ENCODE measurements at regions not wholly inside any gene's neighbourhood (a gene's known extent, or its start where the extent isn't known, plus 50 kb on each side); places are given as distances from the start of the nearest gene placed in this dataset.

DNA sequence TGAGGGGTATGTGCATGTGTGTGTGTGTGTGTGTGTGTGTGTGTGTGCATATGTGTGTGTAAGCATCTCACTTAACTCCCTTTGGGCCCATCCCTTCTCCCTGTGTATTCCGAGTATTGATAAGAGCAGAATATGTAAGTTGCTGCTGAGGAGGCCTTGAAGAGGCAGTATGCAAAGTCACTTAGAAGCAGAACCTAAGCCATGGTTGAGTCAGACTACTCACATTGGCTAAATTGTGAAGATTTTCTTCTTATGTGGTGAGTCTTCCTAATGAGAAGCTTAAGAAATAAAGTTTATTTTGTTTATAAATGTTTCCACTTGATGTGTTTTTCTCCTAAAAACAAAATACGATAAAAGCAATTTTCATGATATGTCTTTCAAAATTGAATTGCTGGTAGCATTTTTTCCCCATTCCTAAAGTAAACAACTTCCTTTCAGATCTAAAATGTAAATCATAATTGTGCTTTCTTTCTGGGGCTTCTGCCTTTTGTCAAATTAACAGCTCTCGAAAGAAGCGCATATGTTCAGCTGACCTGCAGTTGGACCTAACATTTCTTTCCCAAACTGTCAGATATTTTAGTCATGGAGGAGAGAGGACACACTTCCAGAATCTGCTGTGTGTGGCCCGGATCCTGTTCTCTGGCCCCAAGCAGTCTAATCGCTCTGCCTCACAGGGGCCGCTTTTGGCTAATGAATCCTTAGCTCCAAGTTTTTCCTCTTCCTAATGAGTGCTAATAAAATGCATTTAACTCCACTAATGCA is 284.0 kb downstream of the DUSP10 start:
- peaks cover 0 to 6% of the 10 kb centered on the region in 2 donors for H3K9me3 ChIP-seq (replicated peaks in 1 of 2; ENCODE audit: control insufficient read depth in 1 of 2, insufficient read depth in 1 of 2, low read length in 2 of 2)
- no peak overlapping the region for H3K4me3 Mint-ChIP-seq
- no peak overlapping the region for H3K27ac Mint-ChIP-seq
- no peak overlapping the region for H3K4me3 ChIP-seq (replicated peaks in 1 of 3; ENCODE audit: low read depth in 2 of 3, low read length in 3 of 3)
- no peaks in the 10 kb centered on the region for H3K4me1 Mint-ChIP-seq
- peaks cover 0 to 1% (median 0%) of the 10 kb centered on the region in 3 donors for H3K27me3 Mint-ChIP-seq (ENCODE audit: low read depth in 3 of 3)
- WGBS (ENCODE audit: insufficient coverage): 95% methylated on average over 3 of the region's 7 CpGs
- H3K9me3 Mint-ChIP-seq: peaks cover 0 to 5% (median 3%) of the 10 kb centered on the region in 7 donors
- no peak overlapping the region for H3K27ac ChIP-seq (ENCODE audit: low read depth in 1 of 2, low read length in 2 of 2)
- TF ChIP-seq, protein P1, sequence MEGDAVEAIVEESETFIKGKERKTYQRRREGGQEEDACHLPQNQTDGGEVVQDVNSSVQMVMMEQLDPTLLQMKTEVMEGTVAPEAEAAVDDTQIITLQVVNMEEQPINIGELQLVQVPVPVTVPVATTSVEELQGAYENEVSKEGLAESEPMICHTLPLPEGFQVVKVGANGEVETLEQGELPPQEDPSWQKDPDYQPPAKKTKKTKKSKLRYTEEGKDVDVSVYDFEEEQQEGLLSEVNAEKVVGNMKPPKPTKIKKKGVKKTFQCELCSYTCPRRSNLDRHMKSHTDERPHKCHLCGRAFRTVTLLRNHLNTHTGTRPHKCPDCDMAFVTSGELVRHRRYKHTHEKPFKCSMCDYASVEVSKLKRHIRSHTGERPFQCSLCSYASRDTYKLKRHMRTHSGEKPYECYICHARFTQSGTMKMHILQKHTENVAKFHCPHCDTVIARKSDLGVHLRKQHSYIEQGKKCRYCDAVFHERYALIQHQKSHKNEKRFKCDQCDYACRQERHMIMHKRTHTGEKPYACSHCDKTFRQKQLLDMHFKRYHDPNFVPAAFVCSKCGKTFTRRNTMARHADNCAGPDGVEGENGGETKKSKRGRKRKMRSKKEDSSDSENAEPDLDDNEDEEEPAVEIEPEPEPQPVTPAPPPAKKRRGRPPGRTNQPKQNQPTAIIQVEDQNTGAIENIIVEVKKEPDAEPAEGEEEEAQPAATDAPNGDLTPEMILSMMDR (IDR thresholded peaks at IDR 0.05): no peak
- no peak overlapping the region for H3K9ac ChIP-seq (ENCODE audit: insufficient read depth, low read length, poor library complexity, severe bottlenecking)
- no peaks in the 10 kb centered on the region for H3K27me3 ChIP-seq (ENCODE audit: control insufficient read depth in 2 of 2, insufficient read depth in 2 of 2, low read length in 2 of 2)
- H3K36me3 ChIP-seq (replicated peaks in 1 of 2; ENCODE audit: control insufficient read depth in 1 of 2, insufficient read depth in 2 of 2, low read length in 2 of 2): no peaks in the 10 kb centered on the region
- no peak overlapping the region for H3K4me2 ChIP-seq (replicated peaks; ENCODE audit: extremely low read depth, low read length, poor library complexity, severe bottlenecking)
- no peaks in the 10 kb centered on the region for H4K20me1 ChIP-seq (ENCODE audit: insufficient read depth, low read length)
- DNase-seq: no peak
- H3K36me3 Mint-ChIP-seq: no peaks in the 10 kb centered on the region
- intact Hi-C loops (cut with micrococcal nuclease): no loop called here
- no peaks in the 10 kb centered on the region for H3K79me2 ChIP-seq (ENCODE audit: insufficient read depth, low read length)
- no peaks in the 10 kb centered on the region for H3K4me1 ChIP-seq (ENCODE audit: control insufficient read depth in 1 of 2, insufficient read depth in 2 of 2, low read length in 2 of 2)
- no peak overlapping the region for H2AFZ ChIP-seq (ENCODE audit: insufficient read depth, low read depth, low read length, poor library complexity, severe bottlenecking)

DNA sequence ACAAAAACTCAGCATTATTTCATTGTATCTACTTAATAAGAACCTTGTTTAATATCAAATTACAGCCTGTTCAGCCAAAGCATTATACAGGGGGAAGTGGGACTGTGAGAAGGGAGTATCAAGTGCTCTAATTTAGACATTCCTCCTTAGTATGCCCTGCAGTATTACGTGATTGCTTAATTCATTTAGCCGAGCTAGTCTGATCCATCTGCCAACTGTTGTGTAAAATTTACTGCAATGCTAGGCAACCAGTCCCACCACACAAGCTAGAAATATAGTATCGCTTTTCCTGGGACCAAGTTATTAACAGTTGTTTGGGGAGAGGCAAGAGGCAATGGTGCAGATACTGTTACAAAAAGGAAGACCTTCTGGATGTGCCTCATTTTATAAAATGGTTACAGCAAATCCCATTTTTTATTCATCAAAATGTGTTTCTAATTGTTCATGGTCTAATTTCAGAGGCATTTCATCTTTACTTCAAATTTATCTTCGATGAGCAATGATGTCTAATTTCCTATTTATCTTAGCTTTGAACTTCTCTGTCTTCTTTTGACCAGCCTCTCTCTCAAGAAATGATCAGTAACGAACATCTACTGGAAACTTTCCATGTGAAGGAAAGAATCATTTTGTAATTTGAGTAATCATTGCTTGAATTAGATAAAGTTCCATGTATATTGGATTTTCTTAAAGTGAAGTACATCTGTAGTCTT is 283.3 kb downstream of the DUSP10 start:
- Histone ChIP-seq H3K4me3 (replicated peaks in 1 of 3; ENCODE audit: low read depth in 2 of 3, low read length in 3 of 3) (no peak overlapping the region), H3K27ac (ENCODE audit: low read depth in 1 of 2, low read length in 2 of 2) (no peak overlapping the region), H2AFZ (ENCODE audit: insufficient read depth, low read depth, low read length, poor library complexity, severe bottlenecking) (no peak overlapping the region), H3K9me3 (replicated peaks in 1 of 2; ENCODE audit: control insufficient read depth in 1 of 2, insufficient read depth in 1 of 2, low read length in 2 of 2) (peaks cover 0 to 1% of the 10 kb centered on the region in 2 donors), H3K9ac (ENCODE audit: insufficient read depth, low read length, poor library complexity, severe bottlenecking) (no peak overlapping the region), H3K4me2 (replicated peaks; ENCODE audit: extremely low read depth, low read length, poor library complexity, severe bottlenecking) (no peak overlapping the region), H3K79me2 (ENCODE audit: insufficient read depth, low read length) (no peaks in the 10 kb centered on the region), H3K27me3 (ENCODE audit: control insufficient read depth in 2 of 2, insufficient read depth in 2 of 2, low read length in 2 of 2) (no peaks in the 10 kb centered on the region), H3K4me1 (ENCODE audit: control insufficient read depth in 1 of 2, insufficient read depth in 2 of 2, low read length in 2 of 2) (no peaks in the 10 kb centered on the region), H4K20me1 (ENCODE audit: insufficient read depth, low read length) (no peaks in the 10 kb centered on the region), H3K36me3 (replicated peaks in 1 of 2; ENCODE audit: control insufficient read depth in 1 of 2, insufficient read depth in 2 of 2, low read length in 2 of 2) (no peaks in the 10 kb centered on the region)
- TF ChIP-seq, protein P1 (IDR thresholded peaks at IDR 0.05): no peak
- Mint-ChIP-seq H3K27ac (no peak overlapping the region), H3K27me3 (ENCODE audit: low read depth in 3 of 3) (peaks cover 0 to 1% (median 0%) of the 10 kb centered on the region in 3 donors), H3K4me3 (no peak overlapping the region), H3K36me3 (no peaks in the 10 kb centered on the region), H3K4me1 (no peaks in the 10 kb centered on the region), H3K9me3 (peaks cover 0 to 3% (median 0%) of the 10 kb centered on the region in 7 donors)
- intact Hi-C loops (cut with micrococcal nuclease): no loop called here
- no peak for DNase-seq
- 100% methylated on average over 1 of the region's 5 CpGs for WGBS (ENCODE audit: insufficient coverage)

Measured in CD14-positive monocyte (primary cell).